GM12891 (cell line): ENCODE measurements at regions not wholly inside any gene's neighbourhood (a gene's known extent, or its start where the extent isn't known, plus 50 kb on each side); places are given as distances from the start of the nearest gene placed in this dataset.

Source experiments
- DNase-seq: peaks from one replicate; pipeline ENCODE4 v3.0.0; 2011; ENCODE audit warnings: low spot score; ENCODE audit not compliant: insufficient read length
- FAIRE-seq: peaks from 2 replicates; lab custom pipeline; 2011; peaks lifted over from hg19 to GRCh38; lab: Jason Lieb, UNC
- PAX5 ChIP-seq: IDR thresholded peaks from 2 replicates; pipeline ENCODE4 v1.6.1; 2011; ENCODE audit warnings: low read length, moderate library complexity, mild to moderate bottlenecking; ENCODE audit not compliant: insufficient read depth, severe bottlenecking
- POLR2A ChIP-seq: IDR thresholded peaks from 2 replicates; pipeline ENCODE4 v1.6.1; 2011; ENCODE audit warnings: low read depth, low read length, control low read depth
- POLR2AphosphoS5 ChIP-seq: IDR thresholded peaks from 2 replicates; pipeline ENCODE4 v1.6.1; 2011; ENCODE audit warnings: low read depth, low read length, control low read depth
- POU2F2 ChIP-seq: IDR thresholded peaks from 2 replicates; pipeline ENCODE4 v1.6.1; 2011; ENCODE audit warnings: low read depth, mild to moderate bottlenecking, control low read depth, low read length, moderate library complexity
- SPI1 ChIP-seq: IDR thresholded peaks from 2 replicates; pipeline ENCODE4 v1.6.1; 2011; ENCODE audit warnings: low read depth, low read length, control low read depth
- TAF1 ChIP-seq: IDR thresholded peaks from 2 replicates; pipeline ENCODE4 v1.6.1; 2011; ENCODE audit warnings: low read depth, low read length, control low read depth

GRCh38 chr6:113356139-113356538, 501.0 kb upstream of the MARCKS start:
- no peak for FAIRE-seq
- no peak for DNase-seq
- TF ChIP-seq SPI1, result no peak
- no peak for TF ChIP-seq POLR2A
- no peak for TF ChIP-seq PAX5
- TF ChIP-seq POLR2AphosphoS5, result no peak
- no peak for TF ChIP-seq TAF1
- TF ChIP-seq POU2F2, result no peak

GRCh38 chr6:113357041-113357440, 500.1 kb upstream of the MARCKS start:
- DNase-seq (no peak), FAIRE-seq (no peak)
- TF ChIP-seq PAX5 (no peak), POLR2A (no peak), POU2F2 (no peak), SPI1 (no peak), TAF1 (no peak)

GRCh38 chr6:113358063-113358583, 499.0 kb upstream of the MARCKS start:
- FAIRE-seq (no peak), DNase-seq (no peak)
- no peak for TF ChIP-seq TAF1
- no peak for TF ChIP-seq POLR2A
- no peak for TF ChIP-seq POLR2AphosphoS5
- no peak for TF ChIP-seq POU2F2
- no peak for TF ChIP-seq PAX5
- no peak for TF ChIP-seq SPI1

GRCh38 chr6:113359155-113360140, 497.7 kb upstream of the MARCKS start:
- no peak for DNase-seq

GRCh38 chr6:113361014-113361645, 496.0 kb upstream of the MARCKS start:
- TF ChIP-seq PAX5, result no peak
- TF ChIP-seq POU2F2, result no peak
- no peak for TF ChIP-seq SPI1
- TF ChIP-seq POLR2AphosphoS5, result no peak
- TF ChIP-seq TAF1, result no peak
- no peak for TF ChIP-seq POLR2A
- FAIRE-seq, result no peak
- DNase-seq, result no peak

More at GRCh38 chr6:113359155-113360140, 497.7 kb upstream of the MARCKS start:
- TF ChIP-seq SPI1 (no peak), TAF1 (no peak), POLR2AphosphoS5 (no peak), POLR2A (no peak), PAX5 (no peak), POU2F2 (no peak)
- no peak for FAIRE-seq

- DNase-seq (no peak), FAIRE-seq (no peak)
- TF ChIP-seq TAF1 (no peak), POLR2A (no peak), PAX5 (no peak), POLR2AphosphoS5 (no peak), POU2F2 (no peak)
Observed at GRCh38 chr6:113362301-113363047, 494.7 kb upstream of the MARCKS start.

GRCh38 chr6:113363048-113363798, 493.9 kb upstream of the MARCKS start:
- no peak for FAIRE-seq
- TF ChIP-seq POU2F2, result no peak
- TF ChIP-seq POLR2A, result no peak
- TF ChIP-seq SPI1, result no peak
- TF ChIP-seq POLR2AphosphoS5, result no peak
- no peak for DNase-seq

- no peak for DNase-seq
- TF ChIP-seq SPI1 (no peak), POLR2AphosphoS5 (no peak)
- no peak for FAIRE-seq
Observed at GRCh38 chr6:113363866-113364265, 493.3 kb upstream of the MARCKS start.

- DNase-seq (no peak), FAIRE-seq (no peak)
- TF ChIP-seq POLR2AphosphoS5 (no peak), TAF1 (no peak), POLR2A (no peak), SPI1 (no peak), POU2F2 (no peak), PAX5 (no peak)
Observed at GRCh38 chr6:113364766-113365165, 492.4 kb upstream of the MARCKS start.
